Bronchial epithelial cell (primary cell): ENCODE measurements at regions not wholly inside any gene's neighbourhood (a gene's known extent, or its start where the extent isn't known, plus 50 kb on each side); places are given as distances from the start of the nearest gene placed in this dataset.
"Not testable (repeated sequence)": the region's sequence is repeated elsewhere in the genome, so short reads cannot be mapped to it uniquely, and the experiment has no call there.

Source experiments
- DNase-seq: peaks from one replicate; pipeline ENCODE4 v3.0.0-alpha.2; 2010; ENCODE audit warnings: low read depth
- FAIRE-seq: peaks from 2 replicates; lab custom pipeline; 2011; peaks lifted over from hg19 to GRCh38; lab: Jason Lieb, UNC
- H3K27me3 ChIP-seq: 2 replicates; pipeline ENCODE4 v1.5.1; 2011; ENCODE audit warnings: low read length; ENCODE audit not compliant: control insufficient read depth, insufficient read depth
- H3K36me3 ChIP-seq: 2 replicates; pipeline ENCODE4 v1.5.1; 2011; ENCODE audit warnings: low read length; ENCODE audit not compliant: control insufficient read depth, insufficient read depth
- H3K4me3 ChIP-seq: 2 replicates; pipeline ENCODE4 v1.5.1; 2011; ENCODE audit warnings: mild to moderate bottlenecking, low read depth, low read length, control low read depth
- CTCF ChIP-seq: IDR thresholded peaks from 2 replicates; pipeline ENCODE4 v1.5.1; 2011; ENCODE audit warnings: mild to moderate bottlenecking, moderate library complexity, low read length, control low read depth, inconsistent platforms; ENCODE audit not compliant: insufficient read depth, severe bottlenecking

GRCh38 chr5:38672059-38672788 is 115.8 kb upstream of the LIFR start:
- no peak for TF ChIP-seq CTCF
- Histone ChIP-seq H3K36me3 (no peaks in the 10 kb centered on the region), H3K27me3 (no peaks in the 10 kb centered on the region), H3K4me3 (no peak overlapping the region)
- FAIRE-seq (no peak), DNase-seq (peak; percentile 72)

- H3K4me3 ChIP-seq: no peak overlapping the region
- DNase-seq (peak; percentile 86), FAIRE-seq (no peak)
- H3K27me3 ChIP-seq: no peaks in the 10 kb centered on the region
- TF ChIP-seq CTCF: no peak
- no peaks in the 10 kb centered on the region for H3K36me3 ChIP-seq
Measured at GRCh38 chr5:38673671-38674071, 117.2 kb upstream of the LIFR start.

GRCh38 chr5:38675443-38675842 is 119.0 kb upstream of the LIFR start:
- no peaks in the 10 kb centered on the region for H3K36me3 ChIP-seq
- TF ChIP-seq CTCF: no peak
- no peak for FAIRE-seq

GRCh38 chr5:38677636-38678035 is 121.2 kb upstream of the LIFR start:
- no peak for FAIRE-seq
- TF ChIP-seq CTCF: no peak
- no peak overlapping the region for H3K4me3 ChIP-seq

More at GRCh38 chr5:38675443-38675842, 119.0 kb upstream of the LIFR start:
- no peak overlapping the region for H3K4me3 ChIP-seq
- H3K27me3 ChIP-seq: no peaks in the 10 kb centered on the region
- no peak for DNase-seq

GRCh38 chr5:38678076-38678475 is 121.6 kb upstream of the LIFR start:
- no peak for TF ChIP-seq CTCF
- no peak overlapping the region for H3K4me3 ChIP-seq
- H3K27me3 ChIP-seq: peaks cover 1% of the 10 kb centered on the region
- no peaks in the 10 kb centered on the region for H3K36me3 ChIP-seq
- no peak for FAIRE-seq
- DNase-seq: no peak

More at GRCh38 chr5:38677636-38678035, 121.2 kb upstream of the LIFR start:
- H3K27me3 ChIP-seq: peaks cover 1% of the 10 kb centered on the region
- H3K36me3 ChIP-seq: no peaks in the 10 kb centered on the region
- DNase-seq: no peak

- not testable (repeated sequence) for FAIRE-seq, H3K27me3 ChIP-seq, DNase-seq, H3K36me3 ChIP-seq, H3K4me3 ChIP-seq
Measured at GRCh38 chr5:38678697-38679096, 122.3 kb upstream of the LIFR start.
